Thyroid gland (tissue), 4 donors: ENCODE measurements at regions not wholly inside any gene's neighbourhood (a gene's known extent, or its start where the extent isn't known, plus 50 kb on each side); places are given as distances from the start of the nearest gene placed in this dataset.

Experiments
- CTCF ChIP-seq, 6 experiments: fragments of 200-600 bp in 3 of 6; fragments of 450-650 bp in 3 of 6; sonication (generic) in 3 of 6; IDR thresholded peaks; one replicate each; pipeline ENCODE4 v1.5.1; 2016 to 2019; ENCODE audit warnings: antibody characterized with exemption in 6 of 6, mild to moderate bottlenecking in 2 of 6, inconsistent platforms in 1 of 6, moderate library complexity in 1 of 6
- POLR2A ChIP-seq, 2 donors: fragments of 450-650 bp; IDR thresholded peaks; one replicate each; pipeline ENCODE4 v1.6.1; 2017; ENCODE audit warnings: antibody characterized with exemption in 2 of 2, mild to moderate bottlenecking in 2 of 2, moderate library complexity in 1 of 2

GRCh38 chr6:98014442-98015201 is 731.6 kb upstream of the MMS22L start:
- no peak for TF ChIP-seq CTCF (IDR thresholded peaks at IDR 0.05)
- TF ChIP-seq POLR2A (IDR thresholded peaks at IDR 0.05): no peak
